ENCODE measurements at regions not wholly inside any gene's neighbourhood (a gene's known extent, or its start where the extent isn't known, plus 50 kb on each side); places are given as distances from the start of the nearest gene placed in this dataset.
"Not testable (repeated sequence)": the region's sequence is repeated elsewhere in the genome, so short reads cannot be mapped to it uniquely, and the experiment has no call there.

GRCh38 chr9:65395121-65395520 lies 110.1 kb upstream of the FOXD4L5 start:
- not testable (repeated sequence) for H3K4me1 ChIP-seq (ENCODE audit: control insufficient read depth, insufficient read depth, low read length); H3K27ac ChIP-seq (ENCODE audit: low read length); H3K36me3 ChIP-seq (ENCODE audit: control insufficient read depth in 2 of 2, insufficient read depth in 2 of 2, low read length in 2 of 2); H3K4me3 ChIP-seq (ENCODE audit: low read length in 2 of 2); H3K9ac ChIP-seq (ENCODE audit: low read length in 2 of 2); H3K27me3 ChIP-seq (ENCODE audit: control insufficient read depth in 1 of 2, insufficient read depth in 2 of 2, low read length in 2 of 2); H3K9me3 ChIP-seq (ENCODE audit: control insufficient read depth in 2 of 2, low read length in 2 of 2)

GRCh38 chr9:65393111-65393810 lies 108.3 kb upstream of the FOXD4L5 start:
- H3K9ac ChIP-seq (ENCODE audit: low read length in 2 of 2); H3K27me3 ChIP-seq (ENCODE audit: control insufficient read depth in 1 of 2, insufficient read depth in 2 of 2, low read length in 2 of 2); H3K9me3 ChIP-seq (ENCODE audit: control insufficient read depth in 2 of 2, low read length in 2 of 2); H3K4me3 ChIP-seq (ENCODE audit: low read length in 2 of 2); H3K4me1 ChIP-seq (ENCODE audit: control insufficient read depth, insufficient read depth, low read length); H3K27ac ChIP-seq (ENCODE audit: low read length); H3K36me3 ChIP-seq (ENCODE audit: control insufficient read depth in 2 of 2, insufficient read depth in 2 of 2, low read length in 2 of 2): not testable (repeated sequence)

GRCh38 chr9:65392611-65393010 lies 107.6 kb upstream of the FOXD4L5 start:
- H3K27ac ChIP-seq (ENCODE audit: low read length); H3K27me3 ChIP-seq (ENCODE audit: control insufficient read depth in 1 of 2, insufficient read depth in 2 of 2, low read length in 2 of 2); H3K9me3 ChIP-seq (ENCODE audit: control insufficient read depth in 2 of 2, low read length in 2 of 2); H3K4me1 ChIP-seq (ENCODE audit: control insufficient read depth, insufficient read depth, low read length); H3K4me3 ChIP-seq (ENCODE audit: low read length in 2 of 2); H3K9ac ChIP-seq (ENCODE audit: low read length in 2 of 2); H3K36me3 ChIP-seq (ENCODE audit: control insufficient read depth in 2 of 2, insufficient read depth in 2 of 2, low read length in 2 of 2): not testable (repeated sequence)

GRCh38 chr9:65389710-65390109 lies 104.7 kb upstream of the FOXD4L5 start:
- not testable (repeated sequence) for H3K4me3 ChIP-seq (ENCODE audit: low read length in 2 of 2); H3K27ac ChIP-seq (ENCODE audit: low read length); H3K27me3 ChIP-seq (ENCODE audit: control insufficient read depth in 1 of 2, insufficient read depth in 2 of 2, low read length in 2 of 2); H3K9ac ChIP-seq (ENCODE audit: low read length in 2 of 2); H3K4me1 ChIP-seq (ENCODE audit: control insufficient read depth, insufficient read depth, low read length); H3K36me3 ChIP-seq (ENCODE audit: control insufficient read depth in 2 of 2, insufficient read depth in 2 of 2, low read length in 2 of 2); H3K9me3 ChIP-seq (ENCODE audit: control insufficient read depth in 2 of 2, low read length in 2 of 2)

DNA sequence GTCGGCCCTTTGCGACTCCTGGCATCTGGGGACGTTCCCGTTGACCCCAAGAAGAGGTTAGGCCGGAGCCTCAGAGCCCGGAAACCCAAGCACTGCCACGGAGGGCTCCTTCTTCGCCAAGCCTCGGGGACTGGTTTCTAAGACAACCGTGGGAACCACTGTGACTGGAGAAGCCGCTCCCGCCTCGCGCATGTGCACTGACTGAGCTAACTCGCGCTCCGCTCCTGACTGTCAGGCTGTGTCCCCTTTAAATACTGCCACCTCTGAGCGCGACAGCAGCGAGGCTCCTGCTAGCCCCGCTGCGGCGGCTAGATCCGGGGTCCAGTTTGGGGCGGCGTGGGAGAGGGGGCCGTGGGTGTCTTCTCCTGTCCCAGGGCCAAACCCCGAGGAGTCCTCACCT lies 104.2 kb upstream of the FOXD4L5 start:
- H3K27me3 ChIP-seq (ENCODE audit: control insufficient read depth in 1 of 2, insufficient read depth in 2 of 2, low read length in 2 of 2); H3K4me1 ChIP-seq (ENCODE audit: control insufficient read depth, insufficient read depth, low read length); H3K4me3 ChIP-seq (ENCODE audit: low read length in 2 of 2); H3K27ac ChIP-seq (ENCODE audit: low read length); H3K36me3 ChIP-seq (ENCODE audit: control insufficient read depth in 2 of 2, insufficient read depth in 2 of 2, low read length in 2 of 2); H3K9ac ChIP-seq (ENCODE audit: low read length in 2 of 2); H3K9me3 ChIP-seq (ENCODE audit: control insufficient read depth in 2 of 2, low read length in 2 of 2): not testable (repeated sequence)

DNA sequence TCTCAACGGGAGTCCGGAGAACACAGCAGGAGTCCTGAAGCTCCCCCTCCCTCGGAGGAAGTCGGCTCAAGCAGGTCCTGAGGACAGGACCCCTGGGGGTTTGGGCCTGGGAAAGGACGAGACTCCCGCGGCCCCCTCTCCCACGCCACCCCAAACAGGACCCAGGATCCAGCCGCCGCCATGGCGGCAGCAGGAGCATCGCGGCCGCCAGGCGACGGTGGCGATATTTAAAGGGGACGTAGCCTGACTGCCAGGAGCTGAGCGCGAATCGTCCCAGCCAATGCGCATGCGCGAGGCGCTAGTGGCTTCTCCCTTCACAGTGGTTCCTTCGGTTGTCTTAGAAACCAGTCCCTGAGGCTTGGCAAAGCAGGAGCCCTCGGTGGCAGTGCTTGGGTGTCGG lies 101.7 kb upstream of the FOXD4L5 start:
- not testable (repeated sequence) for H3K27me3 ChIP-seq (ENCODE audit: control insufficient read depth in 1 of 2, insufficient read depth in 2 of 2, low read length in 2 of 2); H3K9ac ChIP-seq (ENCODE audit: low read length in 2 of 2); H3K36me3 ChIP-seq (ENCODE audit: control insufficient read depth in 2 of 2, insufficient read depth in 2 of 2, low read length in 2 of 2); H3K27ac ChIP-seq (ENCODE audit: low read length); H3K9me3 ChIP-seq (ENCODE audit: control insufficient read depth in 2 of 2, low read length in 2 of 2); H3K4me1 ChIP-seq (ENCODE audit: control insufficient read depth, insufficient read depth, low read length)
- H3K4me3 ChIP-seq (ENCODE audit: low read length in 2 of 2), result peak overlapping the region; percentile 40 to 66

DNA sequence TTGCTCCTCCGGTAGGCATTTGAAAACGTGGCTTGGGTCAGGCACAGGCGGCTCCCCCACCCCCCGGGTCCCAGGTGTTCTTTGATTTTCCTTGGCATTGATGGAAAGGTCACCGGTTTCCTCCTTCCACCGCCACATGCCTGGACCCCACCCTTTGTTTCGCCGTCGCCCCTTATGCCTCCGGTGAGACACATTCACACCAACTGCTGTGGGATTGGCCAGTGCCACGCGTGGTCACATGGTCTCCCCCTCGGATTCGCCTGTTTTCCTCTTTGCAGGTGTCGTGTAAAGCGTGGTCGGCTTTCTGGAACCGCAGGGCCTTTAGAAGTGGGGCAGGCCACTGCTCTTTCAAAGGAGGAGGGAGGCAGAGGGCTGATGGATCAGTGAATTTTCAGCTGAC lies 101.2 kb upstream of the FOXD4L5 start:
- H3K9ac ChIP-seq (ENCODE audit: low read length in 2 of 2); H3K9me3 ChIP-seq (ENCODE audit: control insufficient read depth in 2 of 2, low read length in 2 of 2); H3K27ac ChIP-seq (ENCODE audit: low read length); H3K4me1 ChIP-seq (ENCODE audit: control insufficient read depth, insufficient read depth, low read length); H3K36me3 ChIP-seq (ENCODE audit: control insufficient read depth in 2 of 2, insufficient read depth in 2 of 2, low read length in 2 of 2); H3K4me3 ChIP-seq (ENCODE audit: low read length in 2 of 2); H3K27me3 ChIP-seq (ENCODE audit: control insufficient read depth in 1 of 2, insufficient read depth in 2 of 2, low read length in 2 of 2): not testable (repeated sequence)

DNA sequence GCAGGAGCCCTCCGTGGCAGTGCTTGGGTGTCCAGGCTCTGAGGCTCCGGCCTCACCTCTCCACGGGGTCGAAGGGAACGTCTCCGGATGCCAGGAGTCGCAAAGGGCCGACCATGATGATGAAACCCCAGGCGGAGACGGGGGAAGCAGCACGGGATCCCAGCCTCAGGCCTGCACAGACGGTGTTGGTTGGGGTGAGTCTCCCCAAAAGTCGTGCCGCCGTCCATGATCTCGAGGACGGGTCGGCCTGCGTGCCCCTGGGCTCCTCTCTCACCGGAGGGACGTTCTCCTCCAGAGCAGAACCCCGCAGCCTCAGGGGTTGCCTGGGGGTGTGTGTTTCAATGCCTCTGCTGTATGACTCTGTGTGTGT lies 100.6 kb upstream of the FOXD4L5 start:
- not testable (repeated sequence) for H3K36me3 ChIP-seq (ENCODE audit: control insufficient read depth in 2 of 2, insufficient read depth in 2 of 2, low read length in 2 of 2); H3K9me3 ChIP-seq (ENCODE audit: control insufficient read depth in 2 of 2, low read length in 2 of 2); H3K4me1 ChIP-seq (ENCODE audit: control insufficient read depth, insufficient read depth, low read length); H3K9ac ChIP-seq (ENCODE audit: low read length in 2 of 2); H3K4me3 ChIP-seq (ENCODE audit: low read length in 2 of 2); H3K27me3 ChIP-seq (ENCODE audit: control insufficient read depth in 1 of 2, insufficient read depth in 2 of 2, low read length in 2 of 2); H3K27ac ChIP-seq (ENCODE audit: low read length)

- H3K27me3 ChIP-seq (ENCODE audit: control insufficient read depth in 1 of 2, insufficient read depth in 2 of 2, low read length in 2 of 2); H3K4me1 ChIP-seq (ENCODE audit: control insufficient read depth, insufficient read depth, low read length); H3K36me3 ChIP-seq (ENCODE audit: control insufficient read depth in 2 of 2, insufficient read depth in 2 of 2, low read length in 2 of 2); H3K9ac ChIP-seq (ENCODE audit: low read length in 2 of 2); H3K27ac ChIP-seq (ENCODE audit: low read length); H3K9me3 ChIP-seq (ENCODE audit: control insufficient read depth in 2 of 2, low read length in 2 of 2); H3K4me3 ChIP-seq (ENCODE audit: low read length in 2 of 2): not testable (repeated sequence)
Observed at GRCh38 chr9:65384759-65385654, 100.0 kb upstream of the FOXD4L5 start.

GRCh38 chr9:65384066-65384465 lies 99.1 kb upstream of the FOXD4L5 start:
- peak overlapping the region; percentile 8 to 40 for H3K4me3 ChIP-seq (ENCODE audit: low read length in 2 of 2)
- not testable (repeated sequence) for H3K36me3 ChIP-seq (ENCODE audit: control insufficient read depth in 2 of 2, insufficient read depth in 2 of 2, low read length in 2 of 2); H3K4me1 ChIP-seq (ENCODE audit: control insufficient read depth, insufficient read depth, low read length); H3K9ac ChIP-seq (ENCODE audit: low read length in 2 of 2); H3K9me3 ChIP-seq (ENCODE audit: control insufficient read depth in 2 of 2, low read length in 2 of 2); H3K27ac ChIP-seq (ENCODE audit: low read length); H3K27me3 ChIP-seq (ENCODE audit: control insufficient read depth in 1 of 2, insufficient read depth in 2 of 2, low read length in 2 of 2)

DNA sequence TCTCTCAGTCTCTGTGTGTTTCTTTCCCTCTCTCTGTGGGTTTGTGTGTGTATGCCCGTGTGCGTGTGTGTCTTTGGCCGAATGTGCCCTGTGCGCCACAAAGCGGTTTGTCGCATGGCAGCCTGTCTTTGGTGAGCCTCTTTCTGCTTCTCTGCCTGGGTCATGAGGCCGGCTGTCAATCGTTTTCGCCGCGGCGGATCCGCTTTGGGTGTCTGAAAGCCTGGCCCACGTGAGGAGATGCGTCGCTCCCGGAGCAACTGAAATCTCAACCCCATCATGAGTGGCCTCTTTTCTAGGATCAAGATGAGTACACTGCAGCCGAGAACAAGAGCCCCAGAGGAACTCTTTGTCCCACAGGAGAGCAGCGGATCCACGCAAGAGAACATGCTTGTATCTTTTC lies 98.6 kb upstream of the FOXD4L5 start:
- H3K27me3 ChIP-seq (ENCODE audit: control insufficient read depth in 1 of 2, insufficient read depth in 2 of 2, low read length in 2 of 2); H3K9me3 ChIP-seq (ENCODE audit: control insufficient read depth in 2 of 2, low read length in 2 of 2); H3K36me3 ChIP-seq (ENCODE audit: control insufficient read depth in 2 of 2, insufficient read depth in 2 of 2, low read length in 2 of 2); H3K9ac ChIP-seq (ENCODE audit: low read length in 2 of 2); H3K27ac ChIP-seq (ENCODE audit: low read length); H3K4me1 ChIP-seq (ENCODE audit: control insufficient read depth, insufficient read depth, low read length): not testable (repeated sequence)
- H3K4me3 ChIP-seq (ENCODE audit: low read length in 2 of 2), result peak overlapping the region in 1 of 2 donors; percentile 40
